GM18909 (cell line): ENCODE measurements at regions not wholly inside any gene's neighbourhood (a gene's known extent, or its start where the extent isn't known, plus 50 kb on each side); places are given as distances from the start of the nearest gene placed in this dataset.
"Not testable (repeated sequence)": the region's sequence is repeated elsewhere in the genome, so short reads cannot be mapped to it uniquely, and the experiment has no call there.

Experiments used
- ATAC-seq: cut with Tn5 transposase; IDR thresholded peaks from one replicate; pipeline ENCODE4 v1.9.1; 2021; ENCODE audit warnings: mild to moderate bottlenecking; ENCODE audit not compliant: unreplicated experiment, poor library complexity

DNA sequence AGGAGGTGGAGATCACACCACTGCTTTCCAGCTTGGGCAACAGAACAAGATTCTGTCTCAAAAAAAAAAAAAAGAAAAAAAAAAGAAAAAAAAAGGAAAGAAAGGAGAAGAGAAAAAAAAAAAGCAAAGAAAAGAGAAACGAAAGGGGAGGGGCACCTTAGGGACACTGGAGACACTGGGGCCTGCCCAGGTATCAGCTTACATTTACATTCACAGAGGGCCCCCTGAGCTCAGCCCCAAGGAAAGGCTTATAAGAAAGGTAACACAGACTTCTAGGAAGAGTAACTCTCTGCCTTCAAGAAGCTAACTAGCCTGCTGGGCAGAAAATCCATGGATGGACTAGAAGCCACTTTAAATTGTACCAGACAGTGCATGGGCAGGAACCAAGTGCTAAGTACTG, 108.8 kb downstream of the NPY start:
- ATAC-seq: no peak

GRCh38 chr7:24395512-24395911, 111.5 kb downstream of the NPY start:
- ATAC-seq: no peak

DNA sequence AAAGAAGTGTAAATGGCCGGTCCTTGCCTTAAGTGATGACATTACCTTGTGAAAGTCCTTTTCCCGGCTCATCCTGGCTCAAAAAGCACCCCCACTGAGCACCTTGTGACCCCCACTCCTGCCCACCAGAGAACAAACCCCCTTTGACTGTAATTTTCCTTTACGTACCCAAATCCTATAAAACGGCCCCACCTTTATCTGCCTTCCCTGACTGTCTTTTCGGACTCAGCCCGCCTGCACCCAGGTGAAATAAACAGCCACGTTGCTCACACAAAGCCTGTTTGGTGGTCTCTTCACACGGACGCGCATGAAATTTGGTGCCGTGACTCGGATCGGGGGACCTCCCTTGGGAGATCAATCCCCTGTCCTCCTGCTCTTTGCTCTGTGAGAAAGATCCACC, 112.4 kb downstream of the NPY start:
- not testable (repeated sequence) for ATAC-seq

- ATAC-seq: peak; percentile 60
These were observed 117.9 kb downstream of the NPY start for GRCh38 chr7:24401628-24402593.

GRCh38 chr7:24402655-24403054, 118.7 kb downstream of the NPY start:
- no peak for ATAC-seq

DNA sequence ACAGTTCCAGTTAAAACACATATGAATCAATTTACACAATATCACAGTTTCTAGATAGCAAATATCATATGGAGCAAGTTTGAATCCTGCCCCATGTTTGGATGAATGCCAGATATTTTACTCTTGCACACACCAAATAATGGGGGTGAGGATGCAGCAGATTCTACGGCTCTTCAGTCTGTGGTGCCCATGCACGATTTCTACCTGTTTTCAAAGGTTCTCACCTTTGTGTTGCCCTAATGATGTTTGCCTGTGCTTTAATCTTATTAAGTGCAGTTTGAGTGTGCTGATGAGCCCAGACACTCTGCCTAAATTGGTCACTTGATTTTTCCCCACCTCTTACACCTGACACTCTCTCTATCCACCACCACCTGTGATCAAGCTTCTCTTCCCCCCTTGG, 119.6 kb downstream of the NPY start:
- no peak for ATAC-seq

DNA sequence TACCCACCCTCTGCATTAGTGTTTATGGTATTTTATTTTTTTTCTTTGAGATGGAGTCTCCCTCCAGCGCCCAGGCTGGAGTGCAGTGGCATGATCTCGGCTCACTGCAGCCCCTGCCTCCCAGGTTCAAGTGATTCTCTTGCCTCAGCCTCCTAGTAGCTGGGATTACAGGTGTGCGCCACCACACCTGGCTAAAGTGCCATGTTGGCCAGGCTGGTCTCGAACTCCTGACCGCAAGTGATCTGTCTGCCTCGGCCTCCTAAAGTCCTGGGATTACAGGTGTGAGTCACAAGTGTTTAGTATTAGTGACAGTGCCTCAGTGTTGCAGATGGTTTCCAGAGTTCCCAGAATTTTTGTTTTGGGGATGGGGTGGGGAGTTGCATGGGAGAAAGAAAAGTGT, 120.3 kb downstream of the NPY start:
- ATAC-seq: no peak

- ATAC-seq: no peak
These were observed 121.0 kb downstream of the NPY start for GRCh38 chr7:24405002-24405401.

DNA sequence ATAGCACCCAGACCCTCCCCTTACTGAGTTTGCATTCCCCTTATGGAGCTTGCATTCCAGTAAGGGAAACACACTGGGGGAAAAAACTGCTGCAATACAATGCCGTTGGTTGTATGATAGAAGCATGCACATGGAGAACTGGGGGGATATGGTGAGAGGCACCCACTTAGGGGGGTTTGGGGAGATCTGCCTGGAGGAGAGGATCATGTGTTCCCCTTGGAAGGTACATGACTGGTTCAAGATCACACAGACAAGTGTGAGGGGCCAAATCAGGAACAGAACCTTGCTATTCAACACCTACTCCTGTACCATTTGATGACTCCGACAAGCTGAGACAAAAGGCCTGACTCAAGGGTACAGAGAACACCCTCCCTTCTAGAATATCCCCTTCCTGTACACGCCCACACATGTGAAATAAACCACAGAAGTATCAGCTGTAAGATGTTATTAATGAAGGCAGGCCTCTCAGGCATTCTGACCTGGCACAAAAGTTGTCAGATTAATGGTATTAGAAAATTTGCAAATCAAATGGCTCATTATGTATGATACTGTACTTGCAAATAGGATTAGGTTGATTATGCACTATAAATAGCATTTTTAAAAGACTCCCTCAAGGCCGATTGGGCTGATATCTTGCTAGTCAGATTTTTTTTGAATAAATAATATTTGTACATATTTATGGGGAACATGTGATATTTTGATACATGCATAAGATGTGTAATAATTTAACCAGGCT, 122.2 kb downstream of the NPY start:
- ATAC-seq: peak; percentile 79

DNA sequence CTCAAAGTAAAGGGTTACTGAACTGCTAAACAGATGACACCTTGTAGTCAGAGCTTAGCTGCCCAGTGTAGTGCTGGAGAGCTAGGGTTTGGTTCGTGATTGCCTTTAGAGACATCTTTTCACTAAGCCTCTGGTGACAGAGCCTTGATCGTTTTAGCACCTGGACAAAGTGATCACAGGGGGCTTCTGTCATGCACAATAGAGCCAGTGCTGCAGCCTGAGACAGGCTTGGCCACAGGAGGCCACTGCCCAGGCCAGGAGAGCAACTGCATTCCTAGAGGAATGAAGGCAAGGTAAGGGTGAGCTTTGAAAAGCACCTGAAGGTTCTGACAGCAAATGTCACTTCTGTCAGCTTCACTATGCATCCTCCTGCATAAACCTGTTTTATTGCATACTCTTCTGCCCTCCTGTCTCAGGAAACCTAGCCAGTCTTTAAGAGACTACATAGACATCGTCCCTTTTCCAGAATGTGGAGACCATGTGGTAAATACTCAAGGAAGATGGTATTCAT, 122.9 kb downstream of the NPY start:
- peak; percentile 8 for ATAC-seq

GRCh38 chr7:24407965-24408364, 124.0 kb downstream of the NPY start:
- no peak for ATAC-seq

DNA sequence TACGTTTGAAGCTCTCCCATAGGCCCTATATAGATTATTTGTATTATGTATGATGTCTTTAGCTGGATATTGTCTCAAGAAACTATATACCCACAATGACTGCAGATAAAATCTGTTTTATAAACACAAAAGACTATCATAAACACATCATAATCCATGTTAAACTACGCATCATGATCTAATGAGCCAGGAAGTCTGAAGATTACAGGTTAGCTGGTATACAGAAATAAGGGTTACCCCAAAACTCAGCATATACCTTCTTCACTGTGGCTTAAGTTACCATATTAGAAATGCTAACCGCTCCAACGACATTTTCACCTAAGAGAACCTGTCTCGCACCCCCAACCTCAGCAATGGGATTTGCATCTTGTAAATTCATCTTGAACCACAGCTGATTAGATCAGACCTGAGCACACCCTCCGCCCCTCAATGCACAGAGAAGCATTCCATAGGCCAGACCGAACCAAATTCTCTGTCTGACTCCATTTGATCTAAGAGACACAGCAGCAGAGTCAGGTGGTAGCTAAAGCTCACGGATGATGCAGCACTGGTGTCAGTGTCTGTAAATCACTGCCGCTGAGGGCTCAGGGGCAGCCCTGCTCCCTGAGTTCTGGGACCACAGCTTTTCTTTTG, 124.9 kb downstream of the NPY start:
- no peak for ATAC-seq

DNA sequence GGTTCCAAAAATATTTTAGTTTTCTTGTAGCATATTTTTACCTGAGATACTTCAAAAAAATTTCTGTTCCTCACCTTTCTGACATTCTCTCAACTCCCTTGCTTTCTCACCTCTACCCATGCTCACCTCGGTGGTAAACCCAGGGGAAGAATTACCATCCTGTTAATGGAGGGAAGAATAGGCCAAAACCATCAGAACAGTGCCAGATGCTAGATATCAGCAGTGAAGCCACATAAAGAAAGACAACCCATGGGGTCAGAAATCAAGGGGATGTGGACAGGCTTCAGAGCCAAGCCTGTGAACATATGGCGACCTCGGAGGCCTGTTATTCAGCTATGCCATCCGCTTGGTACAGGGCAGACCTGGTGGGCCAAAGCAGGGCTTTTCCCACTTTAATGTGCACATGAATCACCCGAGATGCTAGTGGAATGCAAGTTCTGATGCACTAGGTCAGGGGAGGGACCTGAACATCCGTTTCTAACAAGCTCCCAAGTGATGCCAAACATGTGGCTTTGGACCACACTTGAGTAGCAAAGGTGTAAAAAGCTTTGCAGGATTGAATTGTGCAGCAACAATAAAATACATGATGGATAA, 125.5 kb downstream of the NPY start:
- no peak for ATAC-seq

GRCh38 chr7:24411226-24411625, 127.2 kb downstream of the NPY start:
- ATAC-seq: no peak

GRCh38 chr7:24417526-24418120, 133.6 kb downstream of the NPY start:
- no peak for ATAC-seq

DNA sequence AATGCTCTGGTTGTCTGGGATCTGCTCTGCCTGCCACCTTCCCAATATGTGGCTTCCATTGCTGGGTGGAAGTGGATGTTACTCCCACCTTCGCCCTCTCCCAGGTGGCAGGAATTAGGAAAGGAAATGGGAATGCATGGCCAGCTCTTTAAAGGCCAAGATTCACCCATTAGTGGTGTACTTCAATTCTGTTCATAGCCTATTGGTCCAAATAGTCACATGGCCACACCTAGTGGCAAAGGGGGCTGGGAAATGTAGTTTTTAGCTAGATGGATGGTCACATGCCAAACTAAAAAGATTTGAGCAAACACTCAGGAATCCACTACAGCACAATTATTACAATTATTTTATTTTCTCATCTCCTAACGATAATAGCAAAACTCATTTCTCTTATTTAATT, 135.1 kb downstream of the NPY start:
- no peak for ATAC-seq

GRCh38 chr7:24419511-24419910, 135.5 kb downstream of the NPY start:
- no peak for ATAC-seq

GRCh38 chr7:24422441-24423010, 138.5 kb downstream of the NPY start:
- no peak for ATAC-seq

GRCh38 chr7:24425664-24426063, 141.7 kb downstream of the NPY start:
- ATAC-seq: no peak

DNA sequence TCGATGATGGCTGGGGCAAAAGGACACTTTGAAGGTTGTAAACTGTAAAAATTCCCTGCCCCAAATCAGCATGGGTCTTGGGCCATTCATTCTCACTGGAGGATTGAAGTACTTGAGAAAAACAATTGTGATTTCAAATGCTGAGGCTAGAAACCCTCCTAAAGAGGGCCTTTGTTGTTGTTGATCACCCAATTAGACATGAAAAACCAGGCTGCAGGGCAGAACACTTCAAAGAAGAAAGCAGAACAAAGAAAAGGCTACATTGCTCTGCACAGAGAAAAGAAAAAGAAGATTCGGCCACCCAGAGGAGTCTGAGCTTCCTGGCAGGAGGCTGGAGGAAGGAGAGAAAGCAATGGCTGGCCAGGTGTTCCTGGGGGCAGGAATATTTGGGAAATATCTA, 143.1 kb downstream of the NPY start:
- ATAC-seq: no peak
